Mesodermal cell (in vitro differentiated cells): ENCODE measurements at regions not wholly inside any gene's neighbourhood (a gene's known extent, or its start where the extent isn't known, plus 50 kb on each side); places are given as distances from the start of the nearest gene placed in this dataset.

ENCODE experiments used
- H3K27ac ChIP-seq: 2 replicates; pipeline ENCODE4 v1.7.0; 2013; ENCODE audit warnings: mild to moderate bottlenecking, low read depth, low read length, moderate library complexity; ENCODE audit not compliant: severe bottlenecking
- H3K36me3 ChIP-seq: 2 replicates; pipeline ENCODE4 v1.7.1; 2013; ENCODE audit warnings: mild to moderate bottlenecking, low read length, moderate library complexity; ENCODE audit not compliant: control insufficient read depth, insufficient read depth
- H3K4me1 ChIP-seq: one replicate; pipeline ENCODE4 v1.7.1; 2013; ENCODE audit warnings: mild to moderate bottlenecking, low read length; ENCODE audit not compliant: insufficient read depth, control insufficient read depth, poor library complexity, severe bottlenecking
- H3K4me3 ChIP-seq: 2 replicates; pipeline ENCODE4 v1.7.0; 2013; ENCODE audit warnings: low read length, control low read depth, mild to moderate bottlenecking; ENCODE audit not compliant: insufficient read depth, poor library complexity, severe bottlenecking; ENCODE audit errors: extremely low read depth
- H3K9me3 ChIP-seq: 2 replicates; pipeline ENCODE4 v1.7.1; 2013; ENCODE audit warnings: mild to moderate bottlenecking, low read length, moderate library complexity; ENCODE audit not compliant: control insufficient read depth
- WGBS, 2 experiments: methylation state at CpG; one replicate each; pipeline ENCODE4 v1.1.5; 2013; ENCODE audit warnings: missing lambda C conversion rate in 2 of 2; ENCODE audit not compliant: insufficient coverage in 2 of 2; 5-methylcytosine and 5-hydroxymethylcytosine counted together

DNA sequence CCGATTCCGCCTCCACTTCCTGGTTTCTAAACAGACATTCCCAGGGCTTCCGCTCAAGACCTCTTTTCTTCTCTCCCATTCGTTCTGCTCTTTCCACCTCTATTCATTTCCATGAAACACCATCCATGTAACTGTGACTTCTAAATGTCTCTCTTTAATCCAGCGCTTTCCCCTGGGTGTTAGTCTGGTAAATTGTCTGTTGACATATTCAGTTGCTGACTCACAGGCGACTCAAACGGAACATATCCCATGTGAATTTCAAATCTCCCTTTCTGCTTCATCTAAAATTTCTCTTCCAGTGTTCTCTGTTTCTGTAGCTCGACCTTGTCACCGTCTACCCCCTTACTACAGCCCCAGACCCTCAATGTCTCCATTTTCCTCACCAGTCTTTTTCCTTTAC, 119.1 kb downstream of the PFKFB3 start:
- no peak overlapping the region for H3K4me3 ChIP-seq
- H3K4me1 ChIP-seq: peaks cover 18% of the 10 kb centered on the region
- H3K9me3 ChIP-seq: no peaks in the 10 kb centered on the region
- 83 to 93% methylated on average over 8 of the region's 9 CpGs for WGBS, 2 experiments
- H3K36me3 ChIP-seq: no peaks in the 10 kb centered on the region
- peak overlapping the region; percentile 51 for H3K27ac ChIP-seq

DNA sequence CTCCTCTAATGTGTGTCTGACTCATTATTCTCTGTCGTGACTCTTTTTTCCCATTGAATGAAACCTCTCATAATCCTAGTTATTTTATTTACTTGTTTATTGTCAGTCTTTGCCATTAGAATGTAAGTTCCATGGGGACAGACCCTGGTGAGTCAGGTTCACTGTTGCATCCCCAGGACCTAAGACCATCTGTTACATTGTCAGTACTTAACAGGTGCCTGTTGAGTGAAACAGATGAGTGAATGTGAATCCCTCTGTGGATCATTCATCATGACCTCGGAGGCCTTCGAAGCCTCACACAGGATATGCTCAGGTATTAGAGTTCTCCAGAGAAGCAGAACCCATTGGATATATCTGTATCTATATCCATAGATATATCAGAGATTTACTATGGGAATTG, 120.1 kb downstream of the PFKFB3 start:
- no peaks in the 10 kb centered on the region for H3K36me3 ChIP-seq
- WGBS, 2 experiments: no CpG with 5 or more reads among the region's 3 CpGs
- no peaks in the 10 kb centered on the region for H3K9me3 ChIP-seq
- H3K27ac ChIP-seq: no peak overlapping the region
- peaks cover 18% of the 10 kb centered on the region for H3K4me1 ChIP-seq
- H3K4me3 ChIP-seq: no peak overlapping the region

- Histone ChIP-seq H3K4me3 (no peak overlapping the region), H3K27ac (no peak overlapping the region)
- 95 to 100% methylated on average over 7 of the region's 10 CpGs for WGBS, 2 experiments
These were observed 125.4 kb downstream of the PFKFB3 start for GRCh38 chr10:6327961-6328698.

DNA sequence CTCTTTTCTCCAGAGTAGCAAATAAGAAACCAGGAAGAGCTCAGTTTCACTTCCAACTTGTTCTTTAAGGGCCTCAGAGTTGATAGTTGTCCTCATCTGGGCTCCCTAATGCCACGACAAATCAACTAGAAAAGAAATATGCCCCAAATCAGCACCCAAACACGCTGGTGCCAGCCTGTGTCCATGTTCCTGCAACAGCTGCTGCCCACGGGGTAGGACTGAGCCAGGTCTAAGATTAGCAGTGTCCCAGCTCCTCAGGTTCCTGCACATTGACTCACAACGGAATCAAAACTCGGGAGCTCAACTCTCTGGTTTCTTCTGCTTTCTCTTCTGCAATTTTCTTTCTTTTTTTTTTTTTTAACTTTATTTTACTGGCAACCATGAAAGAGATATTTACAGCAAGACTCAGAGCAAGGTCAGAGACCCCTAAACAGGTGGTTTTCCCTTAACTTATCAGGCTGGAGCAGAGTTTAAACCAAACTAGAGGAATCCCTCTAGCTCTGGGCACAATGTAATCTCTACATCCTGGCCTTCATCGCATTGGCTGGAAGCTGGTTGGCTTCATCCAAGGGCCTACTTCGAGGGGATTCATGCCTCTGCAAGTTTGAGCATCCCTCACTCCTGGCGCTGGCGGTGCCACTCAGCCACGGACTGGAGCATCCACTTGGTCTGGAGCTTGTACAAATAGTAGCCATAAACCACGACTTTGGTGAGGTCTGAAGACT, 126.1 kb downstream of the PFKFB3 start:
- Histone ChIP-seq H3K36me3 (no peaks in the 10 kb centered on the region), H3K4me3 (no peak overlapping the region), H3K27ac (no peak overlapping the region), H3K9me3 (no peaks in the 10 kb centered on the region), H3K4me1 (no peaks in the 10 kb centered on the region)
- WGBS, 2 experiments: 91 to 93% methylated on average over 11 of the region's 11 CpGs

More at GRCh38 chr10:6327961-6328698, 125.4 kb downstream of the PFKFB3 start:
- H3K36me3 ChIP-seq: no peaks in the 10 kb centered on the region
- H3K9me3 ChIP-seq: no peaks in the 10 kb centered on the region
- H3K4me1 ChIP-seq: no peaks in the 10 kb centered on the region

GRCh38 chr10:6333086-6333485, 130.4 kb downstream of the PFKFB3 start:
- Histone ChIP-seq H3K4me3 (no peak overlapping the region), H3K27ac (no peak overlapping the region), H3K4me1 (peaks cover 6% of the 10 kb centered on the region), H3K36me3 (no peaks in the 10 kb centered on the region), H3K9me3 (no peaks in the 10 kb centered on the region)
- WGBS, 2 experiments: 83 to 86% methylated on average over 3 of the region's 4 CpGs

GRCh38 chr10:6333973-6334372, 131.2 kb downstream of the PFKFB3 start:
- no peaks in the 10 kb centered on the region for H3K9me3 ChIP-seq
- H3K27ac ChIP-seq: no peak overlapping the region
- no peaks in the 10 kb centered on the region for H3K36me3 ChIP-seq
- peaks cover 6% of the 10 kb centered on the region for H3K4me1 ChIP-seq
- 75 to 100% methylated on average over 2 of the region's 2 CpGs for WGBS, 2 experiments
- no peak overlapping the region for H3K4me3 ChIP-seq

DNA sequence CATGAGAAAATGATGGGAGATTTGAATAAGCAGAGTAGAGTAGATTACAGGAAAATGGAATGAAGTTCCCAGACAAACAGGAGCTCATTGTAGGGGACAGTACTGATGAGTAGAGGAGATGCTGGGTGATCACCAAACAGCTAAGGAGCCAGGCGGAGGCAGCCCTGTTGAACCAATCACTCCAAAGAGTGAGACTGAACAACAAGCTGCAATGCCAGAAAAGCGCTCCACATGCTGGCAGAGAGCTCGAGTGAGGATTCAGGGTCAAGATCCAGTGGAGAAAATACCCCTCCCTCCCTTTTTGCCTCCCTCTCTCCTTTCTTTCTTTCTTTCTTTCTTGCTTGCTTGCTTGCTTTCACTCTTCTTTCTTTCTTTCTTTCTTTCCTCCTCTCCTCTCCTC, 133.3 kb downstream of the PFKFB3 start:
- Histone ChIP-seq H3K4me1 (peaks cover 10% of the 10 kb centered on the region), H3K9me3 (no peaks in the 10 kb centered on the region), H3K27ac (no peak overlapping the region), H3K4me3 (no peak overlapping the region), H3K36me3 (no peaks in the 10 kb centered on the region)
- WGBS, 2 experiments: 91 to 93% methylated on average over 3 of the region's 3 CpGs

DNA sequence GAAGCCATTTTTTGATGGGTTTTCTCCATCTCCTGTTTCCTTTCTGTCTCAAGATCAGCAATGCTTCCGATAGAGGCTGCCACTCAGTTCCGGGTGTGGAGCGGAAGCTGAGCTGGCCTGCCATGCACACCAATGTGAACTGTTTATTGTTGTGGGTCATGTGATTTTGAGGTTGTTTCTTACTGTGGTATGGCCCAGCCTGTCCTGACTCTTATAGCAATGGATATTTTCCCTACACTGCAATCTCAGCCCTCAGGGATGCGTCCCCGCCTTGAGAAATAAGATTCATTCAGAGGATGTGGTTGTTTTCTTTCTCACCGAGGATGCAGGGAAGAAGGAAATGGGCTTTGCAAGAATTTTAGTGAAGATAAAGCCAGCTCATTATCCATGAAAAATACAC, 134.7 kb downstream of the PFKFB3 start:
- Histone ChIP-seq H3K27ac (peak overlapping the region; percentile 43), H3K9me3 (no peaks in the 10 kb centered on the region), H3K36me3 (no peaks in the 10 kb centered on the region), H3K4me1 (peaks cover 10% of the 10 kb centered on the region), H3K4me3 (no peak overlapping the region)
- 80 to 83% methylated on average over 1 of the region's 6 CpGs for WGBS, 2 experiments

DNA sequence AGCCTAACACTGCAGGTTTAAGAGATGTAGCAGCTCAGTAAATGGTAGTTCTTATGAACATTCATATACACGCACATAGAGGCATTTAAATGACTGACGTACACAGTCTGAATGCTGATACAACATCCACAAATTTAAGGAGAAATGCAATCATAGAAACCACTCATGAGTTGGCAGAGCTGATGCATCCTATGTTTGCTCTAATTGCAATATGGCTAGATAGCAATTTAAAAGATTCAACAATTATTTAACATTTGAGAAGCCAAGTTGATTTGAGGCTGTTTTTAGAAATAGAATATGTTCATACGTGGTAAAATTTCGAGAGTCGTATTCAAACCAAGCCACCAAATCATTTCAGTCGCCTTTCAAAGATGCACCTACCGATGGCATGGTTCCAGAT, 135.6 kb downstream of the PFKFB3 start:
- 94% methylated on average over 6 of the region's 7 CpGs; no CpG with 5 or more reads in 1 of the 2 experiments for WGBS, 2 experiments

GRCh38 chr10:6339891-6340290, 137.2 kb downstream of the PFKFB3 start:
- Histone ChIP-seq H3K4me1 (peaks cover 10% of the 10 kb centered on the region), H3K36me3 (no peaks in the 10 kb centered on the region), H3K27ac (no peak overlapping the region), H3K9me3 (peaks cover 2% of the 10 kb centered on the region), H3K4me3 (no peak overlapping the region)
- 94 to 100% methylated on average over 4 to 5 of the region's 5 CpGs for WGBS, 2 experiments

More for the DNA sequence above, 135.6 kb downstream of the PFKFB3 start:
- Histone ChIP-seq H3K9me3 (no peaks in the 10 kb centered on the region), H3K27ac (no peak overlapping the region), H3K4me3 (no peak overlapping the region), H3K4me1 (peaks cover 10% of the 10 kb centered on the region), H3K36me3 (no peaks in the 10 kb centered on the region)
